ENCODE measurements at regions not wholly inside any gene's neighbourhood (a gene's known extent, or its start where the extent isn't known, plus 50 kb on each side); places are given as distances from the start of the nearest gene placed in this dataset.

DNA sequence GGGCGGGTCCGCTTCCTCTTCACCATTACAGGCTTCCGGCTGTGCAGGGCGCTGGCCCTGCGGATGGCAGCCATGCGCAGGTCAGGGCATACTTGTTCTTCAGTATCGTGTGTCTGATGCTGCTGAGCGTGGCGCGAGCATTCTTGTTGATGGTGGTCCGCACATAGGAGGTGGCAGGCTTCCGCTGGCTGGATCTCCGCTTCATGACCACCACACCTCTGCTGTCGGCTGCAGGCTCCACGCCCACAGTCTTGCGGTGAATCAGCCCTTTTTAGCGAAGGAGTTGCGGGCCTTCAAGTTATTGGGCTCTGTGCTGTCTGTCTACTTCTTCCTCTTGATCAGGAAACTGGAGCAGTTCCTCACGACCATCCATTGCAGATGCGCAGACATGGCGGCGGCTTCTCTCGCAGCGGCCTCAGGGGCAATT, 62.4 kb upstream of the ZNF608 start (continued):
- TF ChIP-seq ZNF569 (CRISPR knock-in tag; IDR thresholded peaks at IDR 0.05; ENCODE audit: borderline replicate concordance): no peak
- TF ChIP-seq, protein P1, sequence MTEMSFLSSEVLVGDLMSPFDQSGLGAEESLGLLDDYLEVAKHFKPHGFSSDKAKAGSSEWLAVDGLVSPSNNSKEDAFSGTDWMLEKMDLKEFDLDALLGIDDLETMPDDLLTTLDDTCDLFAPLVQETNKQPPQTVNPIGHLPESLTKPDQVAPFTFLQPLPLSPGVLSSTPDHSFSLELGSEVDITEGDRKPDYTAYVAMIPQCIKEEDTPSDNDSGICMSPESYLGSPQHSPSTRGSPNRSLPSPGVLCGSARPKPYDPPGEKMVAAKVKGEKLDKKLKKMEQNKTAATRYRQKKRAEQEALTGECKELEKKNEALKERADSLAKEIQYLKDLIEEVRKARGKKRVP (CRISPR knock-in tag; IDR thresholded peaks at IDR 0.05): no peak
- no peak for TF ChIP-seq ATM (IDR thresholded peaks at IDR 0.05; ENCODE audit: borderline replicate concordance)
- TF ChIP-seq ZNF670 (CRISPR knock-in tag; IDR thresholded peaks at IDR 0.05; ENCODE audit: borderline replicate concordance): no peak
- TF ChIP-seq, protein P2, sequence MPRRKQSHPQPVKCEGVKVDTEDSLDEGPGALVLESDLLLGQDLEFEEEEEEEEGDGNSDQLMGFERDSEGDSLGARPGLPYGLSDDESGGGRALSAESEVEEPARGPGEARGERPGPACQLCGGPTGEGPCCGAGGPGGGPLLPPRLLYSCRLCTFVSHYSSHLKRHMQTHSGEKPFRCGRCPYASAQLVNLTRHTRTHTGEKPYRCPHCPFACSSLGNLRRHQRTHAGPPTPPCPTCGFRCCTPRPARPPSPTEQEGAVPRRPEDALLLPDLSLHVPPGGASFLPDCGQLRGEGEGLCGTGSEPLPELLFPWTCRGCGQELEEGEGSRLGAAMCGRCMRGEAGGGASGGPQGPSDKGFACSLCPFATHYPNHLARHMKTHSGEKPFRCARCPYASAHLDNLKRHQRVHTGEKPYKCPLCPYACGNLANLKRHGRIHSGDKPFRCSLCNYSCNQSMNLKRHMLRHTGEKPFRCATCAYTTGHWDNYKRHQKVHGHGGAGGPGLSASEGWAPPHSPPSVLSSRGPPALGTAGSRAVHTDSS (CRISPR knock-in tag; conservative IDR thresholded peaks at IDR 0.05): no peak
- TF ChIP-seq, protein P3, sequence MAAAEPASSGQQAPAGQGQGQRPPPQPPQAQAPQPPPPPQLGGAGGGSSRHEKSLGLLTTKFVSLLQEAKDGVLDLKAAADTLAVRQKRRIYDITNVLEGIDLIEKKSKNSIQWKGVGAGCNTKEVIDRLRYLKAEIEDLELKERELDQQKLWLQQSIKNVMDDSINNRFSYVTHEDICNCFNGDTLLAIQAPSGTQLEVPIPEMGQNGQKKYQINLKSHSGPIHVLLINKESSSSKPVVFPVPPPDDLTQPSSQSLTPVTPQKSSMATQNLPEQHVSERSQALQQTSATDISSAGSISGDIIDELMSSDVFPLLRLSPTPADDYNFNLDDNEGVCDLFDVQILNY (CRISPR knock-in tag; conservative IDR thresholded peaks at IDR 0.05): no peak
- TF ChIP-seq, protein P4, sequence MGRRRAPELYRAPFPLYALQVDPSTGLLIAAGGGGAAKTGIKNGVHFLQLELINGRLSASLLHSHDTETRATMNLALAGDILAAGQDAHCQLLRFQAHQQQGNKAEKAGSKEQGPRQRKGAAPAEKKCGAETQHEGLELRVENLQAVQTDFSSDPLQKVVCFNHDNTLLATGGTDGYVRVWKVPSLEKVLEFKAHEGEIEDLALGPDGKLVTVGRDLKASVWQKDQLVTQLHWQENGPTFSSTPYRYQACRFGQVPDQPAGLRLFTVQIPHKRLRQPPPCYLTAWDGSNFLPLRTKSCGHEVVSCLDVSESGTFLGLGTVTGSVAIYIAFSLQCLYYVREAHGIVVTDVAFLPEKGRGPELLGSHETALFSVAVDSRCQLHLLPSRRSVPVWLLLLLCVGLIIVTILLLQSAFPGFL (CRISPR knock-in tag; IDR thresholded peaks at IDR 0.05): no peak
- TF ChIP-seq, protein P5, sequence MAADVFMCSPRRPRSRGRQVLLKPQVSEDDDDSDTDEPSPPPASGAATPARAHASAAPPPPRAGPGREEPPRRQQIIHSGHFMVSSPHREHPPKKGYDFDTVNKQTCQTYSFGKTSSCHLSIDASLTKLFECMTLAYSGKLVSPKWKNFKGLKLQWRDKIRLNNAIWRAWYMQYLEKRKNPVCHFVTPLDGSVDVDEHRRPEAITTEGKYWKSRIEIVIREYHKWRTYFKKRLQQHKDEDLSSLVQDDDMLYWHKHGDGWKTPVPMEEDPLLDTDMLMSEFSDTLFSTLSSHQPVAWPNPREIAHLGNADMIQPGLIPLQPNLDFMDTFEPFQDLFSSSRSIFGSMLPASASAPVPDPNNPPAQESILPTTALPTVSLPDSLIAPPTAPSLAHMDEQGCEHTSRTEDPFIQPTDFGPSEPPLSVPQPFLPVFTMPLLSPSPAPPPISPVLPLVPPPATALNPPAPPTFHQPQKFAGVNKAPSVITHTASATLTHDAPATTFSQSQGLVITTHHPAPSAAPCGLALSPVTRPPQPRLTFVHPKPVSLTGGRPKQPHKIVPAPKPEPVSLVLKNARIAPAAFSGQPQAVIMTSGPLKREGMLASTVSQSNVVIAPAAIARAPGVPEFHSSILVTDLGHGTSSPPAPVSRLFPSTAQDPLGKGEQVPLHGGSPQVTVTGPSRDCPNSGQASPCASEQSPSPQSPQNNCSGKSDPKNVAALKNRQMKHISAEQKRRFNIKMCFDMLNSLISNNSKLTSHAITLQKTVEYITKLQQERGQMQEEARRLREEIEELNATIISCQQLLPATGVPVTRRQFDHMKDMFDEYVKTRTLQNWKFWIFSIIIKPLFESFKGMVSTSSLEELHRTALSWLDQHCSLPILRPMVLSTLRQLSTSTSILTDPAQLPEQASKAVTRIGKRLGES (CRISPR knock-in tag; IDR thresholded peaks at IDR 0.05; ENCODE audit: borderline replicate concordance): no peak
- no peak for TF ChIP-seq RXRB (CRISPR knock-in tag; IDR thresholded peaks at IDR 0.05; ENCODE audit: borderline replicate concordance)
- no peak for TF ChIP-seq ZMAT3 (CRISPR knock-in tag; conservative IDR thresholded peaks at IDR 0.05)
- no peak for TF ChIP-seq NFE2 (CRISPR knock-in tag; IDR thresholded peaks at IDR 0.05)

All from HepG2 (cell line).